ENCODE measurements at regions not wholly inside any gene's neighbourhood (a gene's known extent, or its start where the extent isn't known, plus 50 kb on each side); places are given as distances from the start of the nearest gene placed in this dataset.
"Not testable (repeated sequence)": the region's sequence is repeated elsewhere in the genome, so short reads cannot be mapped to it uniquely, and the experiment has no call there.

DNA sequence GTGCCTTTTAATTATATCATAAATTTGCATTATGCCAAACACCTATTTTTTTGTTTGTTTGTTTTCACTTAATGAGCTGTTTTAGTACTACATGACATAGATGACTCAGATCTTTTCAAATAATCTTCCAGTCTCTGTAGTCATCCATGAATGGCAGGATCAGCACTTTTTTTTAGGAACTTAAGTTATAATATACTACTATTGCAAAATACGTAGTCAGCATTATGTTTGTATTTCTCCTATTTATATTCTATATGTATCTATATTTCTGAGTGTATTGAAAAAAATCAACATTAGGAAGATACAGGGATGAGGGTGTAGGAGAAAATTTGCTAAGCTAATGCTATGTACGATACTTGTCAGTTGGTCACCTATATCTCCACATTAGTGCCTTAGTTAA is 773.1 kb upstream of the AGA start:
- H3K36me3 ChIP-seq (ENCODE audit: control insufficient read depth in 4 of 4, insufficient read depth in 4 of 4, low read length in 4 of 4), result no peaks in the 10 kb centered on the region
- H3K27me3 ChIP-seq (ENCODE audit: control insufficient read depth in 3 of 3, insufficient read depth in 3 of 3, low read length in 2 of 3), result no peaks in the 10 kb centered on the region
- no peak overlapping the region for H3K4me3 ChIP-seq
- 79 to 91% methylated on average over 2 of the region's 2 CpGs for WGBS, 2 donors
- TF ChIP-seq, protein P1, sequence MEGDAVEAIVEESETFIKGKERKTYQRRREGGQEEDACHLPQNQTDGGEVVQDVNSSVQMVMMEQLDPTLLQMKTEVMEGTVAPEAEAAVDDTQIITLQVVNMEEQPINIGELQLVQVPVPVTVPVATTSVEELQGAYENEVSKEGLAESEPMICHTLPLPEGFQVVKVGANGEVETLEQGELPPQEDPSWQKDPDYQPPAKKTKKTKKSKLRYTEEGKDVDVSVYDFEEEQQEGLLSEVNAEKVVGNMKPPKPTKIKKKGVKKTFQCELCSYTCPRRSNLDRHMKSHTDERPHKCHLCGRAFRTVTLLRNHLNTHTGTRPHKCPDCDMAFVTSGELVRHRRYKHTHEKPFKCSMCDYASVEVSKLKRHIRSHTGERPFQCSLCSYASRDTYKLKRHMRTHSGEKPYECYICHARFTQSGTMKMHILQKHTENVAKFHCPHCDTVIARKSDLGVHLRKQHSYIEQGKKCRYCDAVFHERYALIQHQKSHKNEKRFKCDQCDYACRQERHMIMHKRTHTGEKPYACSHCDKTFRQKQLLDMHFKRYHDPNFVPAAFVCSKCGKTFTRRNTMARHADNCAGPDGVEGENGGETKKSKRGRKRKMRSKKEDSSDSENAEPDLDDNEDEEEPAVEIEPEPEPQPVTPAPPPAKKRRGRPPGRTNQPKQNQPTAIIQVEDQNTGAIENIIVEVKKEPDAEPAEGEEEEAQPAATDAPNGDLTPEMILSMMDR (IDR thresholded peaks at IDR 0.05; ENCODE audit: control extremely low read depth, extremely low read depth), result no peak
- no peak overlapping the region for H3K27ac ChIP-seq (ENCODE audit: low read depth in 1 of 2, low read length in 1 of 2)
- no peaks in the 10 kb centered on the region for H3K4me1 ChIP-seq (ENCODE audit: control insufficient read depth in 5 of 5, insufficient read depth in 5 of 5, low read length in 5 of 5)
- ATAC-seq (ENCODE audit: insufficient read depth, low FRiP score), result no peak
- no peak for DNase-seq
- H3K9me3 ChIP-seq (ENCODE audit: control insufficient read depth in 4 of 4, insufficient read depth in 3 of 4, low read length in 3 of 4), result no peaks in the 10 kb centered on the region
- H3K9ac ChIP-seq (ENCODE audit: insufficient read depth in 1 of 2, low read length in 2 of 2), result no peak overlapping the region

DNA sequence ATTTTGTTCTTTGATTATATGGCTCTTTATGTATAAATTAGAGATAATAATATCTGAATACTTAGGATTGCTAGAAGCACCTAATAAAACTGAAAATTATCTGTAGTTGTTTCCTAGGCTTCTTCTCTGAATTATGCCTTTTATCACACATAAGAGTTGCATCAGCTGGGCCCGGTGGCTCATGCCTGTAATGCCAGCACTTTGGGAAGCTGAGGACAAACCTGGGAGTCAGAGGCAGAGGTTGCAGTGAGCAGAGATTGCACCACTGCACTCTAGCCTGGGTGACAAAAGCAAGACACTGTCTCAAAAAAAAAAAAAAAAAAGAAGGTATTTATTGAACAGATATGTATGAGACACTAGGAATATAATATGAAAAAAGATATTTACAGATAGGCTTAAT is 773.5 kb upstream of the AGA start:
- H3K27me3 ChIP-seq (ENCODE audit: control insufficient read depth in 3 of 3, insufficient read depth in 3 of 3, low read length in 2 of 3), result no peaks in the 10 kb centered on the region
- DNase-seq (no peak), ATAC-seq (ENCODE audit: insufficient read depth, low FRiP score) (no peak)
- H3K9ac ChIP-seq (ENCODE audit: insufficient read depth in 1 of 2, low read length in 2 of 2), result no peak overlapping the region
- TF ChIP-seq, protein P1 (IDR thresholded peaks at IDR 0.05; ENCODE audit: control extremely low read depth, extremely low read depth), result no peak
- H3K9me3 ChIP-seq (ENCODE audit: control insufficient read depth in 4 of 4, insufficient read depth in 3 of 4, low read length in 3 of 4), result no peaks in the 10 kb centered on the region
- WGBS, 2 donors, result 65 to 92% methylated on average over 1 of the region's 1 CpG
- no peaks in the 10 kb centered on the region for H3K36me3 ChIP-seq (ENCODE audit: control insufficient read depth in 4 of 4, insufficient read depth in 4 of 4, low read length in 4 of 4)
- H3K4me1 ChIP-seq (ENCODE audit: control insufficient read depth in 5 of 5, insufficient read depth in 5 of 5, low read length in 5 of 5), result no peaks in the 10 kb centered on the region
- no peak overlapping the region for H3K4me3 ChIP-seq
- H3K27ac ChIP-seq (ENCODE audit: low read depth in 1 of 2, low read length in 1 of 2), result no peak overlapping the region

DNA sequence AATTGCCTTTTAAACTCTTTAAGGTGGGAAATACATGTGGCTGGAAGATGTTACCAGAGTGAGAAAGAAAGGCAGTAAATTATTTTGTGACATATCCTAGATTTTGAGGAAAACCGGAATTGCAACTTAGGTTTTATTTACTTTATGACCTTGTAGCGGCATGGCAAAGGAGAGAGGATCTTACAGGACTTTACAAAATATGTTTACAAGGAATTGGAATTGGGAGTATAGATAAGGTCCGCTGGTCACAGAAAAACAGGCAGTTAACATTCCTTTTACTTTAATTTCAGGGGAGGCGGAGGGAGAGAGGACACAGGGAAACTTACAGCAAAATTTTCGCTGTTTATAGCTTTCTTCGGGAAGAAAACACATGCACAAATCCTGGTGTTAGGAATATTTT is 784.2 kb upstream of the AGA start:
- H3K27ac ChIP-seq (ENCODE audit: low read depth in 1 of 2, low read length in 1 of 2); H3K36me3 ChIP-seq (ENCODE audit: control insufficient read depth in 4 of 4, insufficient read depth in 4 of 4, low read length in 4 of 4); H3K4me1 ChIP-seq (ENCODE audit: control insufficient read depth in 5 of 5, insufficient read depth in 5 of 5, low read length in 5 of 5); H3K9me3 ChIP-seq (ENCODE audit: control insufficient read depth in 4 of 4, insufficient read depth in 3 of 4, low read length in 3 of 4); ATAC-seq (ENCODE audit: insufficient read depth, low FRiP score); H3K4me3 ChIP-seq; H3K27me3 ChIP-seq (ENCODE audit: control insufficient read depth in 3 of 3, insufficient read depth in 3 of 3, low read length in 2 of 3); DNase-seq; H3K9ac ChIP-seq (ENCODE audit: insufficient read depth in 1 of 2, low read length in 2 of 2): not testable (repeated sequence)
- 64 to 80% methylated on average over 5 of the region's 6 CpGs for WGBS, 2 donors

DNA sequence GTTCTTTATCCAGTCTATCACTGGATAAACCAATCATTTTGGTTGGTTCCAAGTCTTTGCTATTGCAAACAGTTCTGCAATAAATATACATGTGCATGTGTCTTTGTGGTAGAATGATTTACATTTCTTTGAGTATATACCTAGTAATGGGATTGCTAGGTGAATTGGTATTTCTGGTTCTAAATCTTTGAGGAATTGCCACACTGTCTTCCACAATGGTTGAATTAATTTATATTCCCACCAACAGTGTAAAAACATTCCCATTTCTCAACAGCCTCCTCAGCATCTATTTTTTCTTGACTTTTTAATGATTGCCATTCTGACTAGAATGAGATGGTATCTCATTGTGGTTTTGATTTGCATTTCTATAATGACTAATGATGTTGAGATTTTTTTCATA is 791.7 kb upstream of the AGA start:
- no peak overlapping the region for H3K4me3 ChIP-seq
- ATAC-seq (ENCODE audit: insufficient read depth, low FRiP score) (no peak), DNase-seq (no peak)
- no peaks in the 10 kb centered on the region for H3K36me3 ChIP-seq (ENCODE audit: control insufficient read depth in 4 of 4, insufficient read depth in 4 of 4, low read length in 4 of 4)
- peaks cover 0 to 5% (median 2%) of the 10 kb centered on the region in 4 donors for H3K9me3 ChIP-seq (ENCODE audit: control insufficient read depth in 4 of 4, insufficient read depth in 3 of 4, low read length in 3 of 4)
- no peak overlapping the region for H3K27ac ChIP-seq (ENCODE audit: low read depth in 1 of 2, low read length in 1 of 2)
- no peak overlapping the region for H3K9ac ChIP-seq (ENCODE audit: insufficient read depth in 1 of 2, low read length in 2 of 2)
- no peaks in the 10 kb centered on the region for H3K4me1 ChIP-seq (ENCODE audit: control insufficient read depth in 5 of 5, insufficient read depth in 5 of 5, low read length in 5 of 5)
- TF ChIP-seq, protein P1 (IDR thresholded peaks at IDR 0.05; ENCODE audit: control extremely low read depth, extremely low read depth), result no peak
- H3K27me3 ChIP-seq (ENCODE audit: control insufficient read depth in 3 of 3, insufficient read depth in 3 of 3, low read length in 2 of 3), result no peaks in the 10 kb centered on the region
